CMK (cell line): ENCODE measurements at regions not wholly inside any gene's neighbourhood (a gene's known extent, or its start where the extent isn't known, plus 50 kb on each side); places are given as distances from the start of the nearest gene placed in this dataset.

Source experiments
- DNase-seq: peaks from one replicate; pipeline ENCODE4 v3.0.0-alpha.2; 2010; ENCODE audit warnings: low read depth

- DNase-seq: no peak
Observed at GRCh38 chr9:126089789-126090188, 236.8 kb upstream of the MVB12B start.

GRCh38 chr9:126093771-126094170 is 232.9 kb upstream of the MVB12B start:
- DNase-seq: no peak

- no peak for DNase-seq
Observed at GRCh38 chr9:126095546-126096190, 231.0 kb upstream of the MVB12B start.

GRCh38 chr9:126096340-126096739 is 230.3 kb upstream of the MVB12B start:
- DNase-seq: no peak

- DNase-seq: no peak
Observed at GRCh38 chr9:126097679-126098078, 228.9 kb upstream of the MVB12B start.

- no peak for DNase-seq
Observed at GRCh38 chr9:126106404-126106803, 220.2 kb upstream of the MVB12B start.

- DNase-seq: no peak
Observed at GRCh38 chr9:126107693-126108092, 218.9 kb upstream of the MVB12B start.

- DNase-seq: no peak
Observed at GRCh38 chr9:126108240-126108639, 218.4 kb upstream of the MVB12B start.

- no peak for DNase-seq
Observed at GRCh38 chr9:126109575-126109974, 217.1 kb upstream of the MVB12B start.

- DNase-seq: no peak
Observed at GRCh38 chr9:126111556-126111955, 215.1 kb upstream of the MVB12B start.

- no peak for DNase-seq
Observed at GRCh38 chr9:126112135-126112720, 214.4 kb upstream of the MVB12B start.

- DNase-seq: no peak
Observed at GRCh38 chr9:126113176-126113575, 213.5 kb upstream of the MVB12B start.

GRCh38 chr9:126113756-126114408 is 212.7 kb upstream of the MVB12B start:
- no peak for DNase-seq

- no peak for DNase-seq
Observed at GRCh38 chr9:126114409-126114760, 212.2 kb upstream of the MVB12B start.

GRCh38 chr9:126114850-126115460 is 211.7 kb upstream of the MVB12B start:
- DNase-seq: no peak

- no peak for DNase-seq
Observed at GRCh38 chr9:126116351-126117157, 210.1 kb upstream of the MVB12B start.

GRCh38 chr9:126117158-126117425 is 209.5 kb upstream of the MVB12B start:
- no peak for DNase-seq

- DNase-seq: no peak
Observed at GRCh38 chr9:126117631-126118030, 209.0 kb upstream of the MVB12B start.

GRCh38 chr9:126119731-126120130 is 206.9 kb upstream of the MVB12B start:
- no peak for DNase-seq

GRCh38 chr9:126122901-126123616 is 203.6 kb upstream of the MVB12B start:
- no peak for DNase-seq

GRCh38 chr9:126123927-126124326 is 202.7 kb upstream of the MVB12B start:
- DNase-seq: no peak

GRCh38 chr9:126125177-126125576 is 201.5 kb upstream of the MVB12B start:
- DNase-seq: no peak
